HG02884 (cell line): ENCODE measurements at regions not wholly inside any gene's neighbourhood (a gene's known extent, or its start where the extent isn't known, plus 50 kb on each side); places are given as distances from the start of the nearest gene placed in this dataset.

ENCODE experiments used
- ATAC-seq: cut with Tn5 transposase; IDR thresholded peaks from one replicate; pipeline ENCODE4 v1.9.1; 2021; ENCODE audit warnings: mild to moderate bottlenecking, moderate library complexity; ENCODE audit not compliant: unreplicated experiment

GRCh38 chr10:2476218-2476811, 591.0 kb upstream of the PFKP start:
- no peak for ATAC-seq

- ATAC-seq, result no peak
These were observed 591.6 kb upstream of the PFKP start for GRCh38 chr10:2475711-2476217.

- no peak for ATAC-seq
These were observed 595.5 kb upstream of the PFKP start for GRCh38 chr10:2471811-2472210.

GRCh38 chr10:2469802-2470201, 597.5 kb upstream of the PFKP start:
- ATAC-seq, result no peak

- no peak for ATAC-seq
These were observed 602.9 kb upstream of the PFKP start for GRCh38 chr10:2464483-2464882.

- no peak for ATAC-seq
These were observed 604.0 kb upstream of the PFKP start for GRCh38 chr10:2463316-2463715.

- ATAC-seq, result no peak
These were observed 604.8 kb upstream of the PFKP start for GRCh38 chr10:2462581-2462980.

GRCh38 chr10:2460812-2461211, 606.5 kb upstream of the PFKP start:
- ATAC-seq, result no peak

GRCh38 chr10:2459713-2460112, 607.6 kb upstream of the PFKP start:
- ATAC-seq, result no peak

GRCh38 chr10:2456834-2457233, 610.5 kb upstream of the PFKP start:
- ATAC-seq, result no peak

- no peak for ATAC-seq
These were observed 622.0 kb upstream of the PFKP start for GRCh38 chr10:2445370-2445769.

GRCh38 chr10:2439983-2440382, 627.4 kb upstream of the PFKP start:
- no peak for ATAC-seq

GRCh38 chr10:2439000-2439399, 628.3 kb upstream of the PFKP start:
- no peak for ATAC-seq

GRCh38 chr10:2438248-2438939, 629.0 kb upstream of the PFKP start:
- no peak for ATAC-seq

- no peak for ATAC-seq
These were observed 630.4 kb upstream of the PFKP start for GRCh38 chr10:2436933-2437332.

GRCh38 chr10:2431961-2432360, 635.4 kb upstream of the PFKP start:
- ATAC-seq, result no peak

GRCh38 chr10:2427412-2427811, 639.9 kb upstream of the PFKP start:
- ATAC-seq, result no peak

GRCh38 chr10:2425320-2425719, 642.0 kb upstream of the PFKP start:
- ATAC-seq, result no peak

- no peak for ATAC-seq
These were observed 652.8 kb upstream of the PFKP start for GRCh38 chr10:2414562-2414961.

GRCh38 chr10:2414039-2414438, 653.3 kb upstream of the PFKP start:
- no peak for ATAC-seq

- no peak for ATAC-seq
These were observed 657.3 kb upstream of the PFKP start for GRCh38 chr10:2410049-2410448.

GRCh38 chr10:2401459-2401858, 664.1 kb upstream of the ADARB2 start:
- no peak for ATAC-seq

- no peak for ATAC-seq
These were observed 662.2 kb upstream of the ADARB2 start for GRCh38 chr10:2399482-2399881.
